GM20000 (cell line): ENCODE measurements at regions not wholly inside any gene's neighbourhood (a gene's known extent, or its start where the extent isn't known, plus 50 kb on each side); places are given as distances from the start of the nearest gene placed in this dataset.
A peak's percentile ranks its signal among the peaks of the same experiment; 100 is the strongest.

Experiments used
- DNase-seq: peaks from one replicate; pipeline ENCODE4 v3.0.0; 2012; ENCODE audit warnings: low spot score
- TF ChIP-seq, protein P1 (sequence below): IDR thresholded peaks from 2 replicates; pipeline ENCODE4 v1.5.1; 2012; ENCODE audit warnings: mild to moderate bottlenecking, control low read depth; ENCODE audit errors: extremely low read depth, missing control alignments

DNA sequence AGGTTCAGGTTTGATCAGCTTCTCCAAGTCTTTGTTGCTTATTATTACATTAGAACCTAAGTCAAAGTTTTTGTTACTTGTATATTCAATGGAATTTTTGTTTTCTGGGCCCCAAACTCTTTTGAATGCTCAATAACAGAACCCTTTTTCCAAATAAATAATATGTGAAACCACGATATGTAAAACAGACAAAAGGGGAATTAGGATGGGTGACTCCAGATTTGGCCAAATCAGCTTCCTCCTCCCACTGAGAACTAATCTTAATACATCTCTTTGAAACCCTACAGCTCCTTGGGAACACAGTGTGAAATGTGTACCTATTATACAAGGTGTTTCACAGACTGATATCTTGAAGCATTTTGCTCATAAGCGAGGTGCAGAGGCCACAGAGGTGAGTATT lies 67.0 kb upstream of the TNFSF18 start:
- DNase-seq = no peak
- TF ChIP-seq, protein P1, sequence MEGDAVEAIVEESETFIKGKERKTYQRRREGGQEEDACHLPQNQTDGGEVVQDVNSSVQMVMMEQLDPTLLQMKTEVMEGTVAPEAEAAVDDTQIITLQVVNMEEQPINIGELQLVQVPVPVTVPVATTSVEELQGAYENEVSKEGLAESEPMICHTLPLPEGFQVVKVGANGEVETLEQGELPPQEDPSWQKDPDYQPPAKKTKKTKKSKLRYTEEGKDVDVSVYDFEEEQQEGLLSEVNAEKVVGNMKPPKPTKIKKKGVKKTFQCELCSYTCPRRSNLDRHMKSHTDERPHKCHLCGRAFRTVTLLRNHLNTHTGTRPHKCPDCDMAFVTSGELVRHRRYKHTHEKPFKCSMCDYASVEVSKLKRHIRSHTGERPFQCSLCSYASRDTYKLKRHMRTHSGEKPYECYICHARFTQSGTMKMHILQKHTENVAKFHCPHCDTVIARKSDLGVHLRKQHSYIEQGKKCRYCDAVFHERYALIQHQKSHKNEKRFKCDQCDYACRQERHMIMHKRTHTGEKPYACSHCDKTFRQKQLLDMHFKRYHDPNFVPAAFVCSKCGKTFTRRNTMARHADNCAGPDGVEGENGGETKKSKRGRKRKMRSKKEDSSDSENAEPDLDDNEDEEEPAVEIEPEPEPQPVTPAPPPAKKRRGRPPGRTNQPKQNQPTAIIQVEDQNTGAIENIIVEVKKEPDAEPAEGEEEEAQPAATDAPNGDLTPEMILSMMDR = no peak

GRCh38 chr1:173117108-173117633 lies 66.4 kb upstream of the TNFSF18 start:
- no peak for DNase-seq
- TF ChIP-seq, protein P1 = no peak

DNA sequence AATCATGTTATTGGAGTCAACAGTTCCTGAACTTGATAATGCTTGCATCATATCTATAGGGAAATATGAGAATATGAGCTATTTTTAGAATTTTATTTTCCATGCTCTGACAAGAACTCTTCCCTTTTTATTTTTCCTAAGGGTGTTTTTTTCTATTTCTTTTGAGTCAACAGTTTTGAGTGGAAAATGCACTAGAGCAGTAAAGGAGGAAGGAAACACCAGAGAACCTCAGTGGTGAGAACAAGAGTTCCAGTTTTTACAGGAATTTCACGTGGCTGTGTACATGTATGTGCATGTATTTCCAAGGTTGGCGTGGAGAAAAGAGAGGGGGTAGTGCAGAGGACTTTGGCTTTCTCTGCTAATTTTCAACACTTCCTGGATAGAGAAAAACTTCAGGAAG lies 63.6 kb upstream of the TNFSF18 start:
- TF ChIP-seq, protein P1 = no peak

GRCh38 chr1:173113015-173113741 lies 62.4 kb upstream of the TNFSF18 start:
- DNase-seq = no peak
- TF ChIP-seq, protein P1 = no peak

More for the DNA sequence above, 63.6 kb upstream of the TNFSF18 start:
- DNase-seq = no peak

DNA sequence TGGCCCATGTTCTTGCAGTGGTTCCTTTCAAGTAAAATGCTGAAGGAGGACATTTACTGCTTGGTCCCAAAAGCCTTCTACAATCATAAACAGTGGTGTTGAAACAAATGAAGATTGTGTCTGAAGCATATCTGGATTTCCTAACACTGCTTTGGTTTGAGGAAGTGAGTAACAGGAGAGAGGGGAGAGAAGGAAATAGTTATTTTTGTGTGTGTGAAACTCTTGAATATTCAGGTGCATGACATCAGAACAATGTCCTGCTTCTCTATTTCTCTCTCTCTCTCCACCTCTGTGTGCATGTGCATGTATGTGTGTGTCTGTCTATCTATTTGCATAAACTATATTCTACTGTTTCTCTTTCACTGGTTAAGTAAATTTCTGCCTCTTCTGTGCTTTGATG lies 61.4 kb upstream of the TNFSF18 start:
- DNase-seq = peak; percentile 19
- TF ChIP-seq, protein P1 = no peak

GRCh38 chr1:173107696-173108095 lies 57.0 kb upstream of the TNFSF18 start:
- TF ChIP-seq, protein P1 = no peak
- no peak for DNase-seq

- no peak for DNase-seq
- TF ChIP-seq, protein P1 = no peak
Observed at GRCh38 chr1:173103006-173103405, 52.3 kb upstream of the TNFSF18 start.
